IMR-90 (cell line): ENCODE measurements at regions not wholly inside any gene's neighbourhood (a gene's known extent, or its start where the extent isn't known, plus 50 kb on each side); places are given as distances from the start of the nearest gene placed in this dataset.

Source experiments
- BHLHE40 ChIP-seq: fragments of 150-350 bp; IDR thresholded peaks from 2 replicates; pipeline ENCODE4 v1.6.1; 2016; ENCODE audit warnings: mild to moderate bottlenecking, low read depth, low read length
- CHD1 ChIP-seq: IDR thresholded peaks from 2 replicates; pipeline ENCODE4 v1.6.1; 2012; ENCODE audit warnings: low read depth, low read length, improper control_type of control experiment
- FOS ChIP-seq: fragments of 150-350 bp; IDR thresholded peaks from 2 replicates; pipeline ENCODE4 v1.6.1; 2016; ENCODE audit warnings: low read depth, low read length
- MAFK ChIP-seq: IDR thresholded peaks from 2 replicates; pipeline ENCODE4 v1.6.1; 2012; ENCODE audit warnings: low read depth, low read length, improper control_type of control experiment
- MAZ ChIP-seq: IDR thresholded peaks from 2 replicates; pipeline ENCODE4 v1.6.1; 2012; ENCODE audit warnings: low read depth, mild to moderate bottlenecking, low read length, improper control_type of control experiment, moderate library complexity, borderline replicate concordance
- POLR2A ChIP-seq: IDR thresholded peaks from 2 replicates; pipeline ENCODE4 v1.6.1; 2012; ENCODE audit warnings: mild to moderate bottlenecking, low read depth, low read length
- RFX5 ChIP-seq: IDR thresholded peaks from 2 replicates; pipeline ENCODE4 v1.8.0; 2012; ENCODE audit warnings: low read depth, mild to moderate bottlenecking, low read length, moderate library complexity
- SMC3 ChIP-seq: fragments of 150-350 bp; IDR thresholded peaks from 2 replicates; pipeline ENCODE4 v1.6.1; 2016; ENCODE audit warnings: low read depth, mild to moderate bottlenecking, antibody characterized with exemption, low read length, moderate library complexity
- TF ChIP-seq, protein P1 (sequence below): conservative IDR thresholded peaks from 2 replicates; pipeline ENCODE4 v1.5.1; 2012; ENCODE audit warnings: mild to moderate bottlenecking, low read depth, low read length, improper control_type of control experiment
- TF ChIP-seq, protein P2 (sequence below): fragments of 150-350 bp; IDR thresholded peaks from 2 replicates; pipeline ENCODE4 v1.6.1; 2017; ENCODE audit warnings: mild to moderate bottlenecking, antibody characterized with exemption, low read length, low read depth

DNA sequence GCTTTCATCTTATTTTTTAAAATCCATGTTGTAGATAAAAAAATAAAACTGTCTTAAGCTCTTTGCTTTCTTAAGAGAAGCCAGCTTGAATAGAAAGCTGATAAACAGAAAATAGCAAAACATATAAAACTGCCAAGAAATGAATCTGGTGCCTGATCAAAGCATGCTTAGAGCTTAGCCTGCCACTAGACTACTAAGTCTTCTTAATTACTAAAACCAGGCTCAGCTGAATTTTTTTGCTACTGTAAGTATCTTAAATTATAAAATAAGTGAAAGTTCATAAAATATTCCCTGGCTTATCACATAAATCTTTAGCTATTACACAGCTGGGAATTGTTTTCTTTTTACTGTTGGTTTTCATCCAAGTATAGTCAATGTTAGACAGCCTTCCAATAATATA, 803.9 kb downstream of the DIPK2A start:
- TF ChIP-seq SMC3 (no peak), POLR2A (no peak), RFX5 (no peak), MAFK (no peak), BHLHE40 (no peak), FOS (no peak), MAZ (no peak), CHD1 (no peak)
- TF ChIP-seq, protein P1, sequence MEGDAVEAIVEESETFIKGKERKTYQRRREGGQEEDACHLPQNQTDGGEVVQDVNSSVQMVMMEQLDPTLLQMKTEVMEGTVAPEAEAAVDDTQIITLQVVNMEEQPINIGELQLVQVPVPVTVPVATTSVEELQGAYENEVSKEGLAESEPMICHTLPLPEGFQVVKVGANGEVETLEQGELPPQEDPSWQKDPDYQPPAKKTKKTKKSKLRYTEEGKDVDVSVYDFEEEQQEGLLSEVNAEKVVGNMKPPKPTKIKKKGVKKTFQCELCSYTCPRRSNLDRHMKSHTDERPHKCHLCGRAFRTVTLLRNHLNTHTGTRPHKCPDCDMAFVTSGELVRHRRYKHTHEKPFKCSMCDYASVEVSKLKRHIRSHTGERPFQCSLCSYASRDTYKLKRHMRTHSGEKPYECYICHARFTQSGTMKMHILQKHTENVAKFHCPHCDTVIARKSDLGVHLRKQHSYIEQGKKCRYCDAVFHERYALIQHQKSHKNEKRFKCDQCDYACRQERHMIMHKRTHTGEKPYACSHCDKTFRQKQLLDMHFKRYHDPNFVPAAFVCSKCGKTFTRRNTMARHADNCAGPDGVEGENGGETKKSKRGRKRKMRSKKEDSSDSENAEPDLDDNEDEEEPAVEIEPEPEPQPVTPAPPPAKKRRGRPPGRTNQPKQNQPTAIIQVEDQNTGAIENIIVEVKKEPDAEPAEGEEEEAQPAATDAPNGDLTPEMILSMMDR, result no peak
- TF ChIP-seq, protein P2, sequence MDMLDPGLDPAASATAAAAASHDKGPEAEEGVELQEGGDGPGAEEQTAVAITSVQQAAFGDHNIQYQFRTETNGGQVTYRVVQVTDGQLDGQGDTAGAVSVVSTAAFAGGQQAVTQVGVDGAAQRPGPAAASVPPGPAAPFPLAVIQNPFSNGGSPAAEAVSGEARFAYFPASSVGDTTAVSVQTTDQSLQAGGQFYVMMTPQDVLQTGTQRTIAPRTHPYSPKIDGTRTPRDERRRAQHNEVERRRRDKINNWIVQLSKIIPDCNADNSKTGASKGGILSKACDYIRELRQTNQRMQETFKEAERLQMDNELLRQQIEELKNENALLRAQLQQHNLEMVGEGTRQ, result no peak
